CD14-positive monocyte (primary cell): ENCODE measurements at regions not wholly inside any gene's neighbourhood (a gene's known extent, or its start where the extent isn't known, plus 50 kb on each side); places are given as distances from the start of the nearest gene placed in this dataset.
"Not testable (repeated sequence)": the region's sequence is repeated elsewhere in the genome, so short reads cannot be mapped to it uniquely, and the experiment has no call there.

Experiments
- DNase-seq, 3 donors: peaks; one replicate each; pipeline ENCODE4 v3.0.0-alpha.2; 2011 to 2022
- H2AFZ ChIP-seq: 2 replicates; pipeline ENCODE4 v1.6.0; 2012; ENCODE audit warnings: mild to moderate bottlenecking, low read depth, low read length, inconsistent platforms; ENCODE audit not compliant: insufficient read depth, poor library complexity, severe bottlenecking
- H3K27ac ChIP-seq, 2 donors: 1 replicate in 1 of 2; 2 replicates in 1 of 2; pipeline ENCODE4 v1.5.1; 2012 to 2013; ENCODE audit warnings: low read length in 2 of 2, control low read depth in 1 of 2, inconsistent platforms in 1 of 2, low read depth in 1 of 2, mild to moderate bottlenecking in 1 of 2
- H3K27me3 ChIP-seq, 2 donors: one replicate each; pipeline versions ENCODE4 v1.6.0 to v1.6.1; 2011 to 2013; ENCODE audit warnings: low read length in 2 of 2; ENCODE audit not compliant: control insufficient read depth in 2 of 2, insufficient read depth in 2 of 2
- H3K36me3 ChIP-seq, 2 donors: replicated peaks in 1 of 2; 1 replicate in 1 of 2; 2 replicates in 1 of 2; pipeline versions ENCODE4 v1.5.1 to v1.6.1; 2012 to 2013; ENCODE audit warnings: low read length in 2 of 2, control low read depth in 1 of 2, inconsistent platforms in 1 of 2, mild to moderate bottlenecking in 1 of 2; ENCODE audit not compliant: insufficient read depth in 2 of 2, control insufficient read depth in 1 of 2
- H3K4me1 ChIP-seq, 2 donors: 1 replicate in 1 of 2; 2 replicates in 1 of 2; pipeline versions ENCODE4 v1.5.1 to v1.6.1; 2012 to 2013; ENCODE audit warnings: low read length in 2 of 2, control low read depth in 1 of 2, inconsistent platforms in 1 of 2, mild to moderate bottlenecking in 1 of 2, moderate library complexity in 1 of 2; ENCODE audit not compliant: insufficient read depth in 2 of 2, control insufficient read depth in 1 of 2
- H3K4me2 ChIP-seq: replicated peaks from 2 replicates; pipeline ENCODE3; 2012; ENCODE audit warnings: low read length, moderate library complexity, mild to moderate bottlenecking; ENCODE audit not compliant: poor library complexity, severe bottlenecking; ENCODE audit errors: extremely low read depth
- H3K4me3 ChIP-seq, 3 experiments: fragments of 200-600 bp in 1 of 3; sonication (generic) in 1 of 3; replicated peaks in 1 of 3; 1 replicate in 2 of 3; 2 replicates in 1 of 3; pipeline ENCODE4 v1.5.1; 2011 to 2013; ENCODE audit warnings: low read length in 3 of 3, mild to moderate bottlenecking in 3 of 3, control low read depth in 2 of 3, low read depth in 2 of 3, inconsistent platforms in 1 of 3, moderate library complexity in 1 of 3
- H3K79me2 ChIP-seq: 2 replicates; pipeline ENCODE4 v1.6.0; 2012; ENCODE audit warnings: mild to moderate bottlenecking, control low read depth, inconsistent platforms, low read length, moderate library complexity; ENCODE audit not compliant: insufficient read depth
- H3K9ac ChIP-seq: 2 replicates; pipeline ENCODE4 v1.6.0; 2017; ENCODE audit warnings: low read length, mild to moderate bottlenecking; ENCODE audit not compliant: insufficient read depth, poor library complexity, severe bottlenecking
- H3K9me3 ChIP-seq, 2 donors: replicated peaks in 1 of 2; 1 replicate in 1 of 2; 2 replicates in 1 of 2; pipeline versions ENCODE4 v1.5.1 to v1.6.1; 2012 to 2013; ENCODE audit warnings: low read length in 2 of 2, control low read depth in 1 of 2; ENCODE audit not compliant: control insufficient read depth in 1 of 2, insufficient read depth in 1 of 2
- H4K20me1 ChIP-seq: 2 replicates; pipeline ENCODE4 v1.6.0; 2012; ENCODE audit warnings: mild to moderate bottlenecking, low read length, control low read depth, moderate library complexity; ENCODE audit not compliant: insufficient read depth
- H3K27ac Mint-ChIP-seq, 7 donors: one replicate each; pipeline ENCODE4 v1.8.0; 2020; ENCODE audit warnings: mild to moderate bottlenecking in 7 of 7, mixed read lengths in 7 of 7, moderate library complexity in 6 of 7, inconsistent platforms in 2 of 7
- H3K27me3 Mint-ChIP-seq, 3 donors: one replicate each; pipeline ENCODE4 v1.8.0; 2021 to 2022; ENCODE audit warnings: low read depth in 3 of 3, mild to moderate bottlenecking in 3 of 3, mixed read lengths in 3 of 3, moderate library complexity in 3 of 3, inconsistent platforms in 1 of 3
- H3K36me3 Mint-ChIP-seq, 2 donors: one replicate each; pipeline ENCODE4 v1.8.0; 2020; ENCODE audit warnings: mixed read lengths in 2 of 2, inconsistent platforms in 1 of 2, mild to moderate bottlenecking in 1 of 2
- H3K4me1 Mint-ChIP-seq: one replicate; pipeline ENCODE4 v1.8.0; 2020; ENCODE audit warnings: mild to moderate bottlenecking, mixed read lengths
- H3K4me3 Mint-ChIP-seq, 2 donors: one replicate each; pipeline ENCODE4 v1.8.0; 2020; ENCODE audit warnings: mild to moderate bottlenecking in 2 of 2, mixed read lengths in 2 of 2, moderate library complexity in 1 of 2
- H3K9me3 Mint-ChIP-seq, 7 donors: one replicate each; pipeline ENCODE4 v1.8.0; 2020 to 2022; ENCODE audit warnings: mixed read lengths in 7 of 7, mild to moderate bottlenecking in 6 of 7, moderate library complexity in 6 of 7, inconsistent platforms in 2 of 7
- CTCF ChIP-seq: fragments of 200-600 bp; IDR thresholded peaks from one replicate; pipeline ENCODE4 v1.8.0; 2022; ENCODE audit warnings: antibody characterized with exemption, mild to moderate bottlenecking
- WGBS: methylation state at CpG from one replicate; pipeline ENCODE4 v1.1.5; 2013; ENCODE audit warnings: missing lambda C conversion rate; ENCODE audit not compliant: insufficient coverage; 5-methylcytosine and 5-hydroxymethylcytosine counted together
- intact Hi-C, 2 donors: fragments of 100-400 bp; cut with micrococcal nuclease; formaldehyde crosslinking; loops; one replicate each; pipeline versions ENCODE4 v1.15.0 to v1.15.1; 2023

GRCh38 chr5:125251703-125252102, 505.3 kb upstream of the ZNF608 start:
- intact Hi-C loops, result no loop called here
- no peak overlapping the region for H3K27ac Mint-ChIP-seq
- H4K20me1 ChIP-seq, result no peaks in the 10 kb centered on the region
- TF ChIP-seq CTCF, result no peak
- no peak overlapping the region for H3K4me2 ChIP-seq
- no peak overlapping the region for H3K9ac ChIP-seq
- no peaks in the 10 kb centered on the region for H3K79me2 ChIP-seq
- H3K27me3 ChIP-seq, result no peaks in the 10 kb centered on the region
- H3K4me1 ChIP-seq, result no peaks in the 10 kb centered on the region
- H3K27ac ChIP-seq, result no peak overlapping the region
- no peak overlapping the region for H3K4me3 Mint-ChIP-seq
- no peaks in the 10 kb centered on the region for H3K4me1 Mint-ChIP-seq
- H2AFZ ChIP-seq, result no peak overlapping the region
- H3K36me3 ChIP-seq, result no peaks in the 10 kb centered on the region
- H3K36me3 Mint-ChIP-seq, result no peaks in the 10 kb centered on the region
- peaks cover 8 to 21% (median 19%) of the 10 kb centered on the region in 7 donors for H3K9me3 Mint-ChIP-seq
- no peak for DNase-seq
- H3K9me3 ChIP-seq, result peaks cover 8 to 15% of the 10 kb centered on the region in 2 donors
- H3K4me3 ChIP-seq, result no peak overlapping the region
- H3K27me3 Mint-ChIP-seq, result no peaks in the 10 kb centered on the region

GRCh38 chr5:125253634-125254033, 507.2 kb upstream of the ZNF608 start:
- H3K27me3 ChIP-seq, result not testable (repeated sequence)
- WGBS, result 96% methylated on average over 3 of the region's 7 CpGs

More at GRCh38 chr5:125253634-125254033, 507.2 kb upstream of the ZNF608 start:
- H3K4me1 Mint-ChIP-seq, H3K27me3 Mint-ChIP-seq, H3K27ac ChIP-seq, H3K4me2 ChIP-seq, intact Hi-C loops, H3K36me3 Mint-ChIP-seq, H3K4me3 ChIP-seq, H4K20me1 ChIP-seq, H3K4me1 ChIP-seq, H3K9ac ChIP-seq, H3K27ac Mint-ChIP-seq, H3K4me3 Mint-ChIP-seq, H3K79me2 ChIP-seq, DNase-seq, H3K36me3 ChIP-seq, H2AFZ ChIP-seq: not testable (repeated sequence)
- H3K9me3 ChIP-seq, result peaks cover 8 to 15% of the 10 kb centered on the region in 2 donors
- H3K9me3 Mint-ChIP-seq, result peaks cover 6 to 21% (median 17%) of the 10 kb centered on the region in 7 donors
